Karpas-422 (cell line): ENCODE measurements at regions not wholly inside any gene's neighbourhood (a gene's known extent, or its start where the extent isn't known, plus 50 kb on each side); places are given as distances from the start of the nearest gene placed in this dataset.
A peak's percentile ranks its signal among the peaks of the same experiment; 100 is the strongest.

Experiments used
- DNase-seq: peaks from one replicate; pipeline ENCODE4 v3.0.0-alpha.2; 2015
- H2AFZ ChIP-seq: fragments of 200-600 bp; sonication (generic); 2 replicates; pipeline ENCODE4 v1.6.1; 2014; ENCODE audit warnings: antibody characterized with exemption, low read length, mixed read lengths
- H3K27ac ChIP-seq: fragments of 200-600 bp; sonication (generic); 2 replicates; pipeline ENCODE4 v1.5.1; 2014; ENCODE audit warnings: mild to moderate bottlenecking, low read length, moderate library complexity
- H3K27me3 ChIP-seq: fragments of 200-600 bp; sonication (generic); 2 replicates; pipeline ENCODE4 v1.6.1; 2014; ENCODE audit warnings: low read length, mixed read lengths
- H3K36me3 ChIP-seq: fragments of 200-600 bp; sonication (generic); 2 replicates; pipeline ENCODE4 v1.6.1; 2014; ENCODE audit warnings: low read length, mixed read lengths; ENCODE audit not compliant: insufficient read depth
- H3K4me1 ChIP-seq: fragments of 200-600 bp; sonication (generic); 2 replicates; pipeline ENCODE4 v1.6.1; 2014; ENCODE audit warnings: mild to moderate bottlenecking, low read length, mixed read lengths
- H3K4me2 ChIP-seq: fragments of 200-600 bp; sonication (generic); 2 replicates; pipeline ENCODE4 v1.6.1; 2014; ENCODE audit warnings: low read length, low read depth, mild to moderate bottlenecking; ENCODE audit not compliant: poor library complexity, severe bottlenecking
- H3K4me3 ChIP-seq: fragments of 200-600 bp; sonication (generic); 2 replicates; pipeline ENCODE4 v1.5.1; 2014; ENCODE audit warnings: mild to moderate bottlenecking, antibody characterized with exemption, low read length, mixed read lengths
- H3K79me2 ChIP-seq: fragments of 200-600 bp; sonication (generic); 2 replicates; pipeline ENCODE4 v1.6.1; 2014; ENCODE audit warnings: mild to moderate bottlenecking, low read length, mixed read lengths
- H3K9ac ChIP-seq: fragments of 200-600 bp; sonication (generic); 2 replicates; pipeline ENCODE4 v1.6.0; 2014; ENCODE audit warnings: low read length
- H3K9me2 ChIP-seq: fragments of 200-600 bp; sonication (generic), shearing (Covaris generic); replicated peaks from 2 replicates; pipeline ENCODE4 v1.6.0; 2014; ENCODE audit warnings: mild to moderate bottlenecking, low read length, moderate library complexity; ENCODE audit not compliant: insufficient read depth
- H3K9me3 ChIP-seq: fragments of 300-700, 200-600 bp; sonication (generic); 2 replicates; pipeline ENCODE4 v1.6.1; 2014; ENCODE audit warnings: low read length, mixed read lengths
- H4K20me1 ChIP-seq: fragments of 200-600 bp; sonication (generic); 2 replicates; pipeline ENCODE4 v1.6.1; 2014; ENCODE audit warnings: mild to moderate bottlenecking, antibody characterized with exemption, low read length, low read depth; ENCODE audit not compliant: insufficient read depth

DNA sequence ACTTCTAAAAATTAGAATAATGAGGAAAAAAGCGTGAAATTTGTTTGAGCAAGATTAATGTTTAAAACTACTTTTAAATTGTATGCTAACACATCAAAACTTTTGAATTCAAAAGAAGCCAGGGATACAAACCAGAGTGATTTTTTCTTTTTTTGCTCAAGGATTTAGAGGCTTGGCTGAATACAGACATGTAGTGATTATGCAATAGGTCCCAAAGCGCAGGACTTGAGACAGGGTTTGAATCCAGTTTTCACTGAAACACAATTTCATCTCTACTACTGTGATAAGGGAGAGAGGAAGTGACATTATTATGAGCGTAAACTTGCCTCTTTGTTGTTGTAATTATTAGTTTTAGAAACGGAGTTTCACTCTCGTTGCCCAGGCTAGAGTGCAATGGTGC is 207.3 kb downstream of the ZNF33B start:
- no peaks in the 10 kb centered on the region for H3K9me3 ChIP-seq
- H3K9me2 ChIP-seq = no peaks in the 10 kb centered on the region
- H3K36me3 ChIP-seq = no peaks in the 10 kb centered on the region
- no peaks in the 10 kb centered on the region for H3K4me1 ChIP-seq
- no peak overlapping the region for H3K9ac ChIP-seq
- H3K4me2 ChIP-seq = no peak overlapping the region
- no peak for DNase-seq
- H3K4me3 ChIP-seq = no peak overlapping the region
- H3K27me3 ChIP-seq = no peaks in the 10 kb centered on the region
- no peaks in the 10 kb centered on the region for H3K79me2 ChIP-seq
- no peaks in the 10 kb centered on the region for H4K20me1 ChIP-seq
- no peak overlapping the region for H3K27ac ChIP-seq
- H2AFZ ChIP-seq = no peak overlapping the region

DNA sequence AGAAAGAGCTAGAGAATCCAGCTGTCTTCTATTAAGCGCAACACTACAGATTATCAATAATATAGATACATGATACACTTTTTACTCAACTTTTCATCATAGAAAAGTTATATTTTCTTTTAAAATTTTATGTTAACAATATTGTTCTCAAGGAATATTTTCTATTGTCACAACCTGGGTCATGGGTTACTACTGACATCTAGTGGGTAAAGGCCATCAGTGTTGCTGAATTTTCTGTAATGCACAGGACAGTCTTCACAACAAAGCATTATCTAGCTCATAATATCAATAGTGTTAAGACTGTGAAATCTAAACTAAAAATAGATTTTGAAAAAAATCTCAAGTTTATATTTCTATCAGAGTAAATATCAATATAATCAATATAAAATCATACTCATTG is 209.8 kb downstream of the ZNF33B start:
- Histone ChIP-seq H3K36me3 (no peaks in the 10 kb centered on the region), H3K79me2 (no peaks in the 10 kb centered on the region), H3K4me1 (no peaks in the 10 kb centered on the region), H3K9ac (no peak overlapping the region), H3K27me3 (no peaks in the 10 kb centered on the region), H3K27ac (no peak overlapping the region), H3K9me2 (no peaks in the 10 kb centered on the region), H2AFZ (no peak overlapping the region), H3K4me2 (no peak overlapping the region), H3K9me3 (no peaks in the 10 kb centered on the region), H4K20me1 (no peaks in the 10 kb centered on the region), H3K4me3 (no peak overlapping the region)
- peak; percentile 73 for DNase-seq

DNA sequence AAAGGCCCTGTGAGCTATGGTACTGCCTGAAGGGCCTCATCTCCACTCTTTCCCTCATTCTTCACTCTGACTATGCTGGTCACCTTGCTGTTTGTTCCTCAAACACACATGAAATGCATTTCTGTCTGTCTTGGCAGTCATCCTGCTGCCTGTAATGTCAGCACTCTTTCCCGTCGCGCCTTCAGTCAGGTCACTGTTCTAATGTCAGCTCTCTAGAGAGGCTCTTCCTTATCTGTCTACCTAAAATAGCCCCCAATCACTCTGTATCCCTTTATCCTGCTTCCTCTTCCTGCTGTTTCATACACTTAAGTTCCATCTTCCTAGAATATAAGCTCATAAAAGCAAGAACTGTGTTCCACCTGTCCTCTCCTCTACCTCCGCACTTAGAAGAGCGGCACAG is 215.5 kb downstream of the ZNF33B start:
- no peaks in the 10 kb centered on the region for H3K9me2 ChIP-seq
- DNase-seq = no peak

DNA sequence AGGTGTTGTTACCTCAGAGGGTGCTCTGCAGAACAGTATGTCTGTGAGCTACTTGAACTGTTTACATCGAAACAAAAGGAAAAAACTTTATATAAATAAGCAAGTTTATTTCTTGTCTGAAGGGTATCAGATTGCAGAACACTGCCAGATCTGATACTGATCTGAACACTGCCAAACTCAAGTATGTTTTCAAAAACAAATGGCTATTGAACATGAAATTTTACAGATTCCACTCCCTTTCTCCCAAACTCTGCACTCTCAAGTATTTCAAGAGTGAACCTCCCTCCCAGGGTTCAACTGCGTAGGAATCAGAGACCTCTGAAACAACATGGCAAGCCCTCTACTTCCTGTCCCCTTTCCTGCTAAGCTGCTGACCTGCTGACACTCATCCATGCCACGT is 216.6 kb downstream of the ZNF33B start:
- H2AFZ ChIP-seq = no peak overlapping the region
- no peaks in the 10 kb centered on the region for H3K27me3 ChIP-seq
- H3K36me3 ChIP-seq = no peaks in the 10 kb centered on the region
- no peaks in the 10 kb centered on the region for H3K9me3 ChIP-seq
- no peaks in the 10 kb centered on the region for H3K9me2 ChIP-seq
- no peaks in the 10 kb centered on the region for H4K20me1 ChIP-seq
- H3K9ac ChIP-seq = no peak overlapping the region
- no peak overlapping the region for H3K4me3 ChIP-seq
- H3K27ac ChIP-seq = no peak overlapping the region
- no peaks in the 10 kb centered on the region for H3K4me1 ChIP-seq
- no peak overlapping the region for H3K4me2 ChIP-seq
- H3K79me2 ChIP-seq = no peaks in the 10 kb centered on the region
- no peak for DNase-seq

More for the DNA sequence above, 215.5 kb downstream of the ZNF33B start:
- no peaks in the 10 kb centered on the region for H3K27me3 ChIP-seq
- no peak overlapping the region for H3K9ac ChIP-seq
- H3K36me3 ChIP-seq = no peaks in the 10 kb centered on the region
- H3K27ac ChIP-seq = no peak overlapping the region
- H3K9me3 ChIP-seq = no peaks in the 10 kb centered on the region
- no peaks in the 10 kb centered on the region for H3K79me2 ChIP-seq
- no peak overlapping the region for H2AFZ ChIP-seq
- H4K20me1 ChIP-seq = no peaks in the 10 kb centered on the region
- no peak overlapping the region for H3K4me3 ChIP-seq
- no peak overlapping the region for H3K4me2 ChIP-seq
- H3K4me1 ChIP-seq = no peaks in the 10 kb centered on the region

GRCh38 chr10:42419789-42420188 is 218.6 kb downstream of the ZNF33B start:
- H4K20me1 ChIP-seq = no peaks in the 10 kb centered on the region
- no peak overlapping the region for H3K4me2 ChIP-seq
- H3K79me2 ChIP-seq = no peaks in the 10 kb centered on the region
- no peak overlapping the region for H3K4me3 ChIP-seq
- no peaks in the 10 kb centered on the region for H3K9me3 ChIP-seq
- H3K9me2 ChIP-seq = no peaks in the 10 kb centered on the region
- no peaks in the 10 kb centered on the region for H3K4me1 ChIP-seq
- no peaks in the 10 kb centered on the region for H3K27me3 ChIP-seq
- H3K27ac ChIP-seq = no peak overlapping the region
- H2AFZ ChIP-seq = no peak overlapping the region
- H3K9ac ChIP-seq = no peak overlapping the region
- DNase-seq = no peak
- no peaks in the 10 kb centered on the region for H3K36me3 ChIP-seq

GRCh38 chr10:42380926-42381547 is 257.3 kb downstream of the ZNF33B start:
- no peaks in the 10 kb centered on the region for H4K20me1 ChIP-seq
- H3K9me3 ChIP-seq = peaks cover 3% of the 10 kb centered on the region; the same call in 1 of the 2 replicates
- H3K4me1 ChIP-seq = no peaks in the 10 kb centered on the region
- no peaks in the 10 kb centered on the region for H3K27me3 ChIP-seq
- no peak overlapping the region for H2AFZ ChIP-seq
- DNase-seq = no peak
- no peak overlapping the region for H3K9ac ChIP-seq
- H3K79me2 ChIP-seq = no peaks in the 10 kb centered on the region
- no peak overlapping the region for H3K4me2 ChIP-seq
- no peaks in the 10 kb centered on the region for H3K9me2 ChIP-seq
- no peak overlapping the region for H3K4me3 ChIP-seq
- H3K36me3 ChIP-seq = no peaks in the 10 kb centered on the region
- no peak overlapping the region for H3K27ac ChIP-seq

GRCh38 chr10:42367532-42368230 is 270.7 kb downstream of the ZNF33B start:
- no peaks in the 10 kb centered on the region for H3K9me2 ChIP-seq
- H3K9me3 ChIP-seq = peaks cover 46% of the 10 kb centered on the region
- peaks cover 38% of the 10 kb centered on the region for H3K79me2 ChIP-seq
- DNase-seq = peak; percentile 94
- H2AFZ ChIP-seq = no peak overlapping the region; the same call in 1 of the 2 replicates
- H3K4me1 ChIP-seq = no peaks in the 10 kb centered on the region
- peaks cover 22% of the 10 kb centered on the region for H3K36me3 ChIP-seq
- H3K27ac ChIP-seq = no peak overlapping the region
- H3K27me3 ChIP-seq = no peaks in the 10 kb centered on the region
- H3K9ac ChIP-seq = peak overlapping the region; percentile 83
- H3K4me3 ChIP-seq = peak overlapping the region; percentile 86
- peak overlapping the region; percentile 67 for H3K4me2 ChIP-seq
- H4K20me1 ChIP-seq = no peaks in the 10 kb centered on the region

- 0 out of 2 replicates have a peak, but pooled peaks cover 2% of the 10 kb centered on the region for H3K79me2 ChIP-seq
- H3K9me2 ChIP-seq = no peaks in the 10 kb centered on the region
- DNase-seq = no peak
- no peak overlapping the region for H3K27ac ChIP-seq
- no peak overlapping the region for H3K4me3 ChIP-seq
- H3K27me3 ChIP-seq = no peaks in the 10 kb centered on the region
- no peak overlapping the region for H3K9ac ChIP-seq
- H4K20me1 ChIP-seq = no peaks in the 10 kb centered on the region
- H2AFZ ChIP-seq = no peak overlapping the region
- H3K9me3 ChIP-seq = peaks cover 3% of the 10 kb centered on the region; the same call in 1 of the 2 replicates
- H3K4me2 ChIP-seq = no peak overlapping the region
- no peaks in the 10 kb centered on the region for H3K4me1 ChIP-seq
- no peaks in the 10 kb centered on the region; the same call in 1 of the 2 replicates for H3K36me3 ChIP-seq
These were observed 286.6 kb downstream of the ZNF33B start for GRCh38 chr10:42351745-42352144.
